ENCODE measurements at regions not wholly inside any gene's neighbourhood (a gene's known extent, or its start where the extent isn't known, plus 50 kb on each side); places are given as distances from the start of the nearest gene placed in this dataset.

DNA sequence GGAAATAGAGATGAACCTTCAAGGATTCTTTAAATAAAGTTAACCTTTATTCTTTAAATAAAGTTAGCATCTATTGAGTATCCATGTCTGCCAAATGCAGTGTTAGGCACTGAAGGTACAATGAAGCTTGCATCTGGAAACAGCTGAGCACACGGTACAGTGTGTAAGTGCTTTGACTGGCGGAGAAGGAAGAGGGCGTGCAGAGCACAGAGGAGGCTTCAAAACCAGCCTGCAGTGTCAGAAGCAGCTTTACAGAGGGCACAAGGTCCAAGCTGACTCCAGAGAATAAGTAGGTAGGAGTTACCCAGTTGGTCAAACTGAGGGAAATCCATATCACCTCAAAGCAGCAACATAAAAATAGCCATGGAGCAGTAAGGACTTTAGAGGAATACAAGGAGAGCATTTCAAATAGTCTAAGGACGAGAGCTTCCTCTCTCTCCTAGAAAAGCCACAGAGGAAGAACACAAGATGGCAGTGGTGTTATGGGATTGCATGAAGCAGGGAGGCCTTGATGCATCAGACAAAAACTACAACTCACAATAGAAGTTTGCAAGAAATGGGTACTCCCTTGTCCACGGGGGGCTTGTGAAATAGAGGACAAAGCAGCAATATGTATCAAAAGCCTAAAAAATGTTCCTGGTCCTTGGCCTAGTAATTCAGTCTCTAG lies 60.3 kb upstream of the PPP2R3A start:
- TF ChIP-seq, protein P1, sequence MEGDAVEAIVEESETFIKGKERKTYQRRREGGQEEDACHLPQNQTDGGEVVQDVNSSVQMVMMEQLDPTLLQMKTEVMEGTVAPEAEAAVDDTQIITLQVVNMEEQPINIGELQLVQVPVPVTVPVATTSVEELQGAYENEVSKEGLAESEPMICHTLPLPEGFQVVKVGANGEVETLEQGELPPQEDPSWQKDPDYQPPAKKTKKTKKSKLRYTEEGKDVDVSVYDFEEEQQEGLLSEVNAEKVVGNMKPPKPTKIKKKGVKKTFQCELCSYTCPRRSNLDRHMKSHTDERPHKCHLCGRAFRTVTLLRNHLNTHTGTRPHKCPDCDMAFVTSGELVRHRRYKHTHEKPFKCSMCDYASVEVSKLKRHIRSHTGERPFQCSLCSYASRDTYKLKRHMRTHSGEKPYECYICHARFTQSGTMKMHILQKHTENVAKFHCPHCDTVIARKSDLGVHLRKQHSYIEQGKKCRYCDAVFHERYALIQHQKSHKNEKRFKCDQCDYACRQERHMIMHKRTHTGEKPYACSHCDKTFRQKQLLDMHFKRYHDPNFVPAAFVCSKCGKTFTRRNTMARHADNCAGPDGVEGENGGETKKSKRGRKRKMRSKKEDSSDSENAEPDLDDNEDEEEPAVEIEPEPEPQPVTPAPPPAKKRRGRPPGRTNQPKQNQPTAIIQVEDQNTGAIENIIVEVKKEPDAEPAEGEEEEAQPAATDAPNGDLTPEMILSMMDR (IDR thresholded peaks at IDR 0.05; ENCODE audit: insufficient read depth, low read length, severe bottlenecking), result peak; percentile 32
- DNase-seq (ENCODE audit: low read depth) (peak; percentile 38), FAIRE-seq (no peak)
- no peaks in the 10 kb centered on the region for H3K36me3 ChIP-seq (ENCODE audit: control insufficient read depth, insufficient read depth, low read length)
- H3K4me3 ChIP-seq (ENCODE audit: low read depth, low read length), result no peak overlapping the region
- H3K27me3 ChIP-seq (ENCODE audit: control insufficient read depth, insufficient read depth, low read length), result no peaks in the 10 kb centered on the region

DNA sequence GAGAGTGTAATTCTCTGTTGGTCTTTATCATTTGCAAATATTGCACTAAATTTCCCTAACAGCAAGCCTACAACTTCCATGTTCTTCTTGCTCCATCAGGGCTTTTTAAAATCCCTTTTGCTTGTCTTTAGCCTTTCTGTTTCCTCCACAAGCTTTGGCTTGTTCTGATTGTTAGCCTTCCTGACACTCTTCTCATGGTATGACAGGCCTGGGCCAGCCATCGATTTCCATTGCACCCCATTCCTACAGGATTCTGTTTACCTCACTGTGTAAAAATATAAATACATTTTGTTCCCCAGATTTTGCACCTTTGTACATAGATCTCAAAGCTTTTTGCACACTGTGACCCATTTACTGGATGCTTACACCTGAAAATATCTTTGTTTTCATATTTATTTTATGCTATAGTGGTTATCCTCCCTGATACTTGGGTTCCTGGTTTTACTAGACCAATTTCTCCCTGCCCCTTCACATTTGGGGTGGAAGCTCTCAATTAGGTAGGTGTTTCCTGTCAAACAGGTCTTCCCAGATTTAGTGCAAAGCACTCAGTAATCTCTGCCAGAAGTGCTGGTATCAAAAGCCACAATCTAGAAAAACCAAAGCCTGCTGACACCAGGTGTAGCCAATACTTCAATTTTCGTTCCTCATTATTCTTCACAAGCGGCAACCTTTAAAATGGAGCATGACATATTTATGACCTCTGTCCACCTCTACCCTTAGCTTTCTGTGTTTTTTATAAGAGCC lies 57.9 kb upstream of the PPP2R3A start:
- Histone ChIP-seq H3K36me3 (ENCODE audit: control insufficient read depth, insufficient read depth, low read length) (no peaks in the 10 kb centered on the region), H3K27me3 (ENCODE audit: control insufficient read depth, insufficient read depth, low read length) (no peaks in the 10 kb centered on the region), H3K4me3 (ENCODE audit: low read depth, low read length) (no peak overlapping the region)
- TF ChIP-seq, protein P1 (IDR thresholded peaks at IDR 0.05; ENCODE audit: insufficient read depth, low read length, severe bottlenecking), result no peak
- no peak for FAIRE-seq
- DNase-seq (ENCODE audit: low read depth), result peak; percentile 71

DNA sequence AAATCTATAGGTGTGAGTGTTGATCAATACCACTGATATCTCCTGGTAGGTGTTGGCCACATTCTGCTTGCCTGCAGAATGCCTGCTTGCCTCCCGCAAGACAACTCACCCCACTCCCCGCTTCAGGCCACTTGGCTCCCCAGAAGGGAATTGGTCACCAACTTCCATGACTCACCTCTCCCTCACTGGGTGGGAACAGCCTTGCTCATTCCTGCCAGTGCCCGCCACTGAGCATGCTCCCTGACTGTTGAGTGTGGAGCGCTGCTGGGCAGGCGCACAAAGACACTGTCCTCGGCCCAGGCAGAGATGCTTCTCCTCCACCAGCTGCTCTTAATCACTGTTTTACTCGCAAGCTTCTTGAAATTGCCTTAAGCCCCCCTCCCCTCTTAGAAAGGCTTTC lies 57.3 kb upstream of the PPP2R3A start:
- H3K27me3 ChIP-seq (ENCODE audit: control insufficient read depth, insufficient read depth, low read length), result no peaks in the 10 kb centered on the region
- H3K36me3 ChIP-seq (ENCODE audit: control insufficient read depth, insufficient read depth, low read length), result no peaks in the 10 kb centered on the region
- TF ChIP-seq, protein P1 (IDR thresholded peaks at IDR 0.05; ENCODE audit: insufficient read depth, low read length, severe bottlenecking), result no peak
- DNase-seq (ENCODE audit: low read depth) (peak; percentile 89), FAIRE-seq (peak; percentile 28)
- H3K4me3 ChIP-seq (ENCODE audit: low read depth, low read length), result no peak overlapping the region

DNA sequence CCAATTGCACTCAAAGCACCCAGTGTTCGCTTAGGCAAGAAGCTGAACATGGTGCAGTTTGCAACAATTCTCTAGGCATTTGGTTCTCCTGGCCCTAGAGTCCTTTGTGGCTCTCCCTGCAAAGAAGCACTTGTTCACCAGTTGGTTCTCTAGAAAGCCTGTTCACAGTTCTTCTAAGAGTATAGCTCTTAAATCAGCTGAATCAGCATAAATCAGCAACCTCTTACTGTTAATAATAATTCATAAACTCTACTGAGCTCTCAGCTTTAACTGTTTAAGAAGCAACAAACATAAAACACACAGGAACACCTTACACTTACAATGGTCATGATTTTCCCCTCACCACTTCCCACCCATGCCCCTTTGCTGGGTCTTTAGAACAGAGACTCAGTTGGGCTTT lies 56.8 kb upstream of the PPP2R3A start:
- Histone ChIP-seq H3K36me3 (ENCODE audit: control insufficient read depth, insufficient read depth, low read length) (no peaks in the 10 kb centered on the region), H3K27me3 (ENCODE audit: control insufficient read depth, insufficient read depth, low read length) (no peaks in the 10 kb centered on the region), H3K4me3 (ENCODE audit: low read depth, low read length) (no peak overlapping the region)
- no peak for DNase-seq (ENCODE audit: low read depth)
- TF ChIP-seq, protein P1 (IDR thresholded peaks at IDR 0.05; ENCODE audit: insufficient read depth, low read length, severe bottlenecking), result no peak
- no peak for FAIRE-seq

DNA sequence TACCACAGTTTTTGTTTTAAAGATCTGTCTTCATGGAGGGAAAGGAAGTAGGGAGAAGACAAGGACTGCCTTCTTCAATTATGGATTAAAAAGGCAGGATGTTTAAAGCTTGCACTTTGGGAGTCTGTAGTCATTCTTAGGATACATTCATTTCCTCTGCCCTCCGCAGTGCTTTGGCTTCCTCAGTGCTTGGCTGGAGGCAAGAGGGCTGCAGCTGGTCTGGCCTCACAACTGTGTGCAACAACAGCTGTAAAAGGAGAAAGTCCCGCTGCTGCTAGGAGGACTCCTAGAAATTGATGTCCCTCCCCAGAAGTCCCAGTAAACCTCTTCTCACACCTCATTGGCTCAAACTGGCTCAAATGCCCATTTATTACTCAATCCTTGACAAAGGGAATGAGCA lies 54.4 kb upstream of the PPP2R3A start:
- TF ChIP-seq, protein P1 (IDR thresholded peaks at IDR 0.05; ENCODE audit: insufficient read depth, low read length, severe bottlenecking), result no peak

More for the DNA sequence above, 54.4 kb upstream of the PPP2R3A start:
- Histone ChIP-seq H3K36me3 (ENCODE audit: control insufficient read depth, insufficient read depth, low read length) (no peaks in the 10 kb centered on the region), H3K27me3 (ENCODE audit: control insufficient read depth, insufficient read depth, low read length) (no peaks in the 10 kb centered on the region), H3K4me3 (ENCODE audit: low read depth, low read length) (no peak overlapping the region)
- no peak for DNase-seq (ENCODE audit: low read depth)
- no peak for FAIRE-seq
